HG03280 (cell line): ENCODE measurements at regions not wholly inside any gene's neighbourhood (a gene's known extent, or its start where the extent isn't known, plus 50 kb on each side); places are given as distances from the start of the nearest gene placed in this dataset.
"Not testable (repeated sequence)": the region's sequence is repeated elsewhere in the genome, so short reads cannot be mapped to it uniquely, and the experiment has no call there.

Experiments
- ATAC-seq: cut with Tn5 transposase; IDR thresholded peaks from one replicate; pipeline ENCODE4 v1.9.1; 2021; ENCODE audit warnings: mild to moderate bottlenecking, moderate library complexity; ENCODE audit not compliant: unreplicated experiment

GRCh38 chr12:25341877-25342276 is 91.1 kb upstream of the KRAS start:
- not testable (repeated sequence) for ATAC-seq

- ATAC-seq = no peak
Measured at GRCh38 chr12:25337916-25338315, 87.2 kb upstream of the KRAS start.

- peak; percentile 85 for ATAC-seq
Measured at GRCh38 chr12:25332143-25332542, 81.4 kb upstream of the KRAS start.

GRCh38 chr12:25328072-25328712 is 77.5 kb upstream of the KRAS start:
- no peak for ATAC-seq

GRCh38 chr12:25327321-25327720 is 76.6 kb upstream of the KRAS start:
- ATAC-seq = no peak

GRCh38 chr12:25326326-25326725 is 75.6 kb upstream of the KRAS start:
- no peak for ATAC-seq

GRCh38 chr12:25324861-25325260 is 74.1 kb upstream of the KRAS start:
- ATAC-seq = no peak

- ATAC-seq = no peak
Measured at GRCh38 chr12:25323581-25323982, 72.9 kb upstream of the KRAS start.

GRCh38 chr12:25322918-25323531 is 72.3 kb upstream of the KRAS start:
- ATAC-seq = no peak

GRCh38 chr12:25322351-25322750 is 71.6 kb upstream of the KRAS start:
- ATAC-seq = no peak

GRCh38 chr12:25321772-25322171 is 71.0 kb upstream of the KRAS start:
- ATAC-seq = no peak

- ATAC-seq = peak; percentile 61
Measured at GRCh38 chr12:25320123-25321006, 69.6 kb upstream of the KRAS start.

GRCh38 chr12:25319233-25319984 is 68.7 kb upstream of the KRAS start:
- ATAC-seq = no peak

- ATAC-seq = no peak
Measured at GRCh38 chr12:25317553-25317952, 66.8 kb upstream of the KRAS start.

- ATAC-seq = no peak
Measured at GRCh38 chr12:25315388-25315787, 64.7 kb upstream of the KRAS start.

GRCh38 chr12:25313266-25313990 is 62.7 kb upstream of the KRAS start:
- not testable (repeated sequence) for ATAC-seq

- ATAC-seq = no peak
Measured at GRCh38 chr12:25311506-25311905, 60.8 kb upstream of the KRAS start.

GRCh38 chr12:25310071-25310470 is 59.3 kb upstream of the KRAS start:
- not testable (repeated sequence) for ATAC-seq

GRCh38 chr12:25308756-25309155 is 58.0 kb upstream of the KRAS start:
- no peak for ATAC-seq

- ATAC-seq = no peak
Measured at GRCh38 chr12:25307818-25308217, 57.1 kb upstream of the KRAS start.
